ENCODE measurements at regions not wholly inside any gene's neighbourhood (a gene's known extent, or its start where the extent isn't known, plus 50 kb on each side); places are given as distances from the start of the nearest gene placed in this dataset.
"Not testable (repeated sequence)": the region's sequence is repeated elsewhere in the genome, so short reads cannot be mapped to it uniquely, and the experiment has no call there.

- no peak for DNase-seq
Observed at GRCh38 chr3:10707400-10708215, 108.4 kb upstream of the SLC6A11 start.

- no peak for DNase-seq
Observed at GRCh38 chr3:10708216-10708893, 107.7 kb upstream of the SLC6A11 start.

GRCh38 chr3:10709110-10709781 lies 106.8 kb upstream of the SLC6A11 start:
- no peak for DNase-seq

GRCh38 chr3:10712121-10712520 lies 103.9 kb upstream of the SLC6A11 start:
- DNase-seq: no peak

GRCh38 chr3:10713656-10714055 lies 102.4 kb upstream of the SLC6A11 start:
- DNase-seq: no peak

- no peak for DNase-seq
Observed at GRCh38 chr3:10715886-10716285, 100.1 kb upstream of the SLC6A11 start.

GRCh38 chr3:10716964-10717363 lies 99.1 kb upstream of the SLC6A11 start:
- no peak for DNase-seq

- DNase-seq: no peak
Observed at GRCh38 chr3:10717756-10718155, 98.3 kb upstream of the SLC6A11 start.

- no peak for DNase-seq
Observed at GRCh38 chr3:10721101-10721500, 94.9 kb upstream of the SLC6A11 start.

GRCh38 chr3:10722911-10723310 lies 93.1 kb upstream of the SLC6A11 start:
- DNase-seq: peak in 1 of 2 experiments; percentile 4

- no peak for DNase-seq
Observed at GRCh38 chr3:10723991-10724390, 92.0 kb upstream of the SLC6A11 start.

- DNase-seq: peak in 1 of 2 experiments; percentile 26
Observed at GRCh38 chr3:10725067-10725466, 91.0 kb upstream of the SLC6A11 start.

- DNase-seq: no peak
Observed at GRCh38 chr3:10725846-10726245, 90.2 kb upstream of the SLC6A11 start.

GRCh38 chr3:10726787-10727186 lies 89.2 kb upstream of the SLC6A11 start:
- no peak for DNase-seq

- DNase-seq: no peak
Observed at GRCh38 chr3:10729439-10729838, 86.6 kb upstream of the SLC6A11 start.

GRCh38 chr3:10732292-10732691 lies 83.7 kb upstream of the SLC6A11 start:
- no peak for DNase-seq

GRCh38 chr3:10733297-10733696 lies 82.7 kb upstream of the SLC6A11 start:
- no peak for DNase-seq

- DNase-seq: not testable (repeated sequence)
Observed at GRCh38 chr3:10736444-10736843, 79.6 kb upstream of the SLC6A11 start.

GRCh38 chr3:10737785-10738184 lies 78.2 kb upstream of the SLC6A11 start:
- no peak for DNase-seq

- peak; percentile 44 to 69 for DNase-seq
Observed at GRCh38 chr3:10738688-10739372, 77.2 kb upstream of the SLC6A11 start.

- DNase-seq: no peak
Observed at GRCh38 chr3:10740954-10741353, 75.1 kb upstream of the SLC6A11 start.

GRCh38 chr3:10741891-10742671 lies 73.9 kb upstream of the SLC6A11 start:
- DNase-seq: no peak
